HepG2 (cell line): ENCODE measurements at regions not wholly inside any gene's neighbourhood (a gene's known extent, or its start where the extent isn't known, plus 50 kb on each side); places are given as distances from the start of the nearest gene placed in this dataset.

Experiments
- ATAC-seq: fragments of 200-7000 bp; cut with Tn5 transposase; 3 replicates; pipeline ENCODE4 v1.9.1; 2020; ENCODE audit warnings: mild to moderate bottlenecking, moderate library complexity
- BruUV-seq: library from RNA; stranded (reverse); fragments of 400-500 nt; replicated peaks from 2 replicates; lab custom pipeline; 2021; lab: Mats Ljungman, UMichigan
- CTCF ChIA-PET: fragments of 300-600 bp; formaldehyde crosslinking; extraction: SDS; loops from one replicate; lab custom pipeline; 2021; ENCODE audit warnings: low total read pairs, inconsistent platforms, low intra/inter-chr PET ratio; lab: Yijun Ruan, JAX
- POLR2A ChIA-PET: fragments of 350-600 bp; sonication (Branson Sonifier 250); formaldehyde crosslinking; loops from one replicate; lab custom pipeline; 2020; ENCODE audit warnings: antibody characterized with exemption, inconsistent platforms; lab: Yijun Ruan, JAX
- DNase-seq: peaks from one replicate; pipeline ENCODE4 v3.0.0-alpha.2; 2015; ENCODE audit warnings: low spot score
- FAIRE-seq: peaks from 3 replicates; lab custom pipeline; 2011; peaks lifted over from hg19 to GRCh38; lab: Jason Lieb, UNC
- H2AFZ ChIP-seq: one replicate; pipeline ENCODE4 v1.6.1; 2011; ENCODE audit warnings: low read length, inconsistent platforms
- H3K27ac ChIP-seq: fragments of 300-600 bp; 3 replicates; pipeline ENCODE4 v1.8.0; 2011; ENCODE audit warnings: mixed run types, mild to moderate bottlenecking, mixed read lengths, low read length, inconsistent platforms; ENCODE audit not compliant: insufficient read depth; ENCODE audit errors: extremely low read length
- H3K27me3 ChIP-seq, 2 experiments: fragments of 200-600 bp in 1 of 2; 2 replicates in 1 of 2; 3 replicates in 1 of 2; pipeline versions ENCODE4 v1.6.0 to v1.8.0; 2011; ENCODE audit warnings: low read length in 2 of 2, mild to moderate bottlenecking in 2 of 2, moderate library complexity in 2 of 2, inconsistent platforms in 1 of 2; ENCODE audit not compliant: insufficient read depth in 2 of 2, control insufficient read depth in 1 of 2
- H3K36me3 ChIP-seq, 2 experiments: fragments of 200-600 bp in 1 of 2; replicated peaks in 1 of 2; 2 replicates in 1 of 2; 3 replicates in 1 of 2; pipeline versions ENCODE4 v1.5.1 to v1.8.0; 2011; ENCODE audit warnings: low read length in 2 of 2, inconsistent platforms in 1 of 2; ENCODE audit not compliant: insufficient read depth in 2 of 2, control insufficient read depth in 1 of 2
- H3K4me1 ChIP-seq: 2 replicates; pipeline ENCODE4 v1.5.1; 2012; ENCODE audit warnings: low read length, inconsistent platforms; ENCODE audit not compliant: insufficient read depth
- H3K4me2 ChIP-seq: 2 replicates; pipeline ENCODE4 v1.6.0; 2011; ENCODE audit warnings: low read depth, low read length, inconsistent platforms
- H3K4me3 ChIP-seq, 3 experiments: fragments of 200-600 bp in 1 of 3; sonication (generic), shearing (Covaris generic) in 1 of 3; replicated peaks in 1 of 3; 2 replicates each; pipeline ENCODE4 v1.5.1; 2011 to 2016; ENCODE audit warnings: low read length in 3 of 3, inconsistent platforms in 2 of 3, low read depth in 2 of 3, mild to moderate bottlenecking in 2 of 3, control low read depth in 1 of 3, mixed read lengths in 1 of 3; ENCODE audit not compliant: insufficient read depth in 1 of 3
- H3K79me2 ChIP-seq: one replicate; pipeline ENCODE4 v1.6.1; 2011; ENCODE audit warnings: low read length, inconsistent platforms; ENCODE audit not compliant: insufficient read depth
- H3K9ac ChIP-seq: 2 replicates; pipeline ENCODE4 v1.6.0; 2011; ENCODE audit warnings: mild to moderate bottlenecking, low read depth, low read length, inconsistent platforms; ENCODE audit not compliant: insufficient read depth
- H3K9me3 ChIP-seq: 2 replicates; pipeline ENCODE4 v1.5.1; 2012; ENCODE audit warnings: mild to moderate bottlenecking, low read length
- H4K20me1 ChIP-seq: 2 replicates; pipeline ENCODE4 v1.6.0; 2011; ENCODE audit warnings: inconsistent platforms, mild to moderate bottlenecking, low read length, moderate library complexity; ENCODE audit not compliant: insufficient read depth
- EEA1 ChIP-seq: sonication (generic); formaldehyde crosslinking; IDR thresholded peaks from 2 replicates; pipeline ENCODE4 v1.5.1; 2020; ENCODE audit warnings: mild to moderate bottlenecking, missing genetic modification reagents, borderline replicate concordance
- GMEB1 ChIP-seq: sonication (generic); formaldehyde crosslinking; IDR thresholded peaks from 2 replicates; pipeline ENCODE4 v1.5.1; 2020; ENCODE audit warnings: missing genetic modification reagents, mild to moderate bottlenecking, borderline replicate concordance
- MAFF ChIP-seq: IDR thresholded peaks from 2 replicates; pipeline ENCODE4 v1.6.1; 2011; ENCODE audit warnings: low read depth, low read length, improper control_type of control experiment
- NR2F6 ChIP-seq, 2 experiments: IDR thresholded peaks; 2 replicates each; pipeline ENCODE4 v1.6.1; 2016; ENCODE audit warnings: antibody characterized with exemption in 1 of 2, mild to moderate bottlenecking in 1 of 2
- NR3C1 ChIP-seq: sonication (generic); formaldehyde crosslinking; IDR thresholded peaks from 2 replicates; pipeline ENCODE4 v1.4.0; 2020; ENCODE audit warnings: missing genetic modification reagents
- PLRG1 ChIP-seq: fragments of 450-650 bp; conservative IDR thresholded peaks from 2 replicates; pipeline ENCODE4 v1.6.1; 2016
- SRY ChIP-seq: sonication (generic); formaldehyde crosslinking; IDR thresholded peaks from 2 replicates; pipeline ENCODE4 v1.8.0; 2022; ENCODE audit warnings: mild to moderate bottlenecking, missing genetic modification reagents
- ZBTB20 ChIP-seq: sonication (generic); formaldehyde crosslinking; IDR thresholded peaks from 2 replicates; pipeline ENCODE4 v1.8.1; 2023; ENCODE audit warnings: missing genetic modification reagents, low read depth, mild to moderate bottlenecking, borderline replicate concordance
- ZBTB25 ChIP-seq: IDR thresholded peaks from 2 replicates; pipeline ENCODE4 v1.6.1; 2018; ENCODE audit warnings: missing genetic modification reagents
- ZBTB39 ChIP-seq: sonication (generic); formaldehyde crosslinking; IDR thresholded peaks from 2 replicates; pipeline ENCODE4 v1.5.0; 2020; ENCODE audit warnings: missing genetic modification reagents
- ZNF790 ChIP-seq: sonication (generic); formaldehyde crosslinking; IDR thresholded peaks from 2 replicates; pipeline ENCODE4 v1.8.0; 2022; ENCODE audit warnings: missing genetic modification reagents, mild to moderate bottlenecking, borderline replicate concordance
- WGBS: methylation state at CpG from one replicate; pipeline ENCODE4 v1.1.6; 2017; ENCODE audit warnings: low lambda C conversion rate; 5-methylcytosine and 5-hydroxymethylcytosine counted together
- in situ Hi-C: cut with HindIII; loops from 2 replicates; pipeline ENCODE4 v1.10.0; 2017; ENCODE audit warnings: low pct_unique_long_range_greater_than_20kb; ENCODE audit not compliant: extremely low pct_ligation_motif_present
- intact Hi-C: fragments of 100-400 bp; cut with micrococcal nuclease; formaldehyde crosslinking; loops from one replicate; pipeline ENCODE4 v1.10.0; 2022; ENCODE audit not compliant: unreplicated experiment
- TF ChIP-seq, protein P1 (sequence below): IDR thresholded peaks from 2 replicates; pipeline ENCODE4 v1.6.1; 2016; ENCODE audit warnings: low read depth
- TF ChIP-seq, protein P2 (sequence below): sonication (generic); formaldehyde crosslinking; IDR thresholded peaks from 2 replicates; pipeline ENCODE4 v1.5.1; 2020; ENCODE audit warnings: mild to moderate bottlenecking, moderate library complexity, missing genetic modification reagents

- no peak overlapping the region for H3K9ac ChIP-seq
- no peak overlapping the region for H3K4me3 ChIP-seq
- no peak overlapping the region for H2AFZ ChIP-seq
- BruUV-seq: no TSS peak
- ATAC-seq (no peak), FAIRE-seq (no peak), DNase-seq (no peak)
- H3K79me2 ChIP-seq: no peaks in the 10 kb centered on the region
- WGBS: 0% methylated on average over 3 of the region's 3 CpGs
- H3K27ac ChIP-seq: no peak overlapping the region
- H3K36me3 ChIP-seq: no peaks in the 10 kb centered on the region
- no peaks in the 10 kb centered on the region for H3K9me3 ChIP-seq
- in situ Hi-C loops (no loop called here), intact Hi-C loops (no loop called here)
- ChIA-PET CTCF (no interaction called here), POLR2A (no interaction called here)
- H4K20me1 ChIP-seq: no peaks in the 10 kb centered on the region
- H3K4me1 ChIP-seq: no peaks in the 10 kb centered on the region
- no peak overlapping the region for H3K4me2 ChIP-seq
- no peaks in the 10 kb centered on the region for H3K27me3 ChIP-seq
- TF ChIP-seq MAFF: no peak
- TF ChIP-seq ZBTB39 (CRISPR knock-in tag): no peak
- TF ChIP-seq ZNF790: no peak
- no peak for TF ChIP-seq ZBTB25
- TF ChIP-seq, protein P1, sequence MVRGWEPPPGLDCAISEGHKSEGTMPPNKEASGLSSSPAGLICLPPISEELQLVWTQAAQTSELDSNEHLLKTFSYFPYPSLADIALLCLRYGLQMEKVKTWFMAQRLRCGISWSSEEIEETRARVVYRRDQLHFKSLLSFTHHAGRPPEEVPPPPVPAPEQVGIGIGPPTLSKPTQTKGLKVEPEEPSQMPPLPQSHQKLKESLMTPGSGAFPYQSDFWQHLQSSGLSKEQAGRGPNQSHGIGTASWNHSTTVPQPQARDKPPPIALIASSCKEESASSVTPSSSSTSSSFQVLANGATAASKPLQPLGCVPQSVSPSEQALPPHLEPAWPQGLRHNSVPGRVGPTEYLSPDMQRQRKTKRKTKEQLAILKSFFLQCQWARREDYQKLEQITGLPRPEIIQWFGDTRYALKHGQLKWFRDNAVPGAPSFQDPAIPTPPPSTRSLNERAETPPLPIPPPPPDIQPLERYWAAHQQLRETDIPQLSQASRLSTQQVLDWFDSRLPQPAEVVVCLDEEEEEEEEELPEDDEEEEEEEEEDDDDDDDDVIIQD (CRISPR knock-in tag): no peak
- TF ChIP-seq, protein P2, sequence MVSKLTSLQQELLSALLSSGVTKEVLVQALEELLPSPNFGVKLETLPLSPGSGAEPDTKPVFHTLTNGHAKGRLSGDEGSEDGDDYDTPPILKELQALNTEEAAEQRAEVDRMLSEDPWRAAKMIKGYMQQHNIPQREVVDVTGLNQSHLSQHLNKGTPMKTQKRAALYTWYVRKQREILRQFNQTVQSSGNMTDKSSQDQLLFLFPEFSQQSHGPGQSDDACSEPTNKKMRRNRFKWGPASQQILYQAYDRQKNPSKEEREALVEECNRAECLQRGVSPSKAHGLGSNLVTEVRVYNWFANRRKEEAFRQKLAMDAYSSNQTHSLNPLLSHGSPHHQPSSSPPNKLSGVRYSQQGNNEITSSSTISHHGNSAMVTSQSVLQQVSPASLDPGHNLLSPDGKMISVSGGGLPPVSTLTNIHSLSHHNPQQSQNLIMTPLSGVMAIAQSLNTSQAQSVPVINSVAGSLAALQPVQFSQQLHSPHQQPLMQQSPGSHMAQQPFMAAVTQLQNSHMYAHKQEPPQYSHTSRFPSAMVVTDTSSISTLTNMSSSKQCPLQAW (CRISPR knock-in tag): no peak
- no peak for TF ChIP-seq NR3C1 (CRISPR knock-in tag)
- no peak for TF ChIP-seq GMEB1
- no peak for TF ChIP-seq SRY
- TF ChIP-seq EEA1 (CRISPR knock-in tag): no peak
- TF ChIP-seq NR2F6 (IDR thresholded peaks at IDR 0.05): no peak
- no peak for TF ChIP-seq NR2F6 (CRISPR knock-in tag; IDR thresholded peaks at IDR 0.05)
- no peak for TF ChIP-seq ZBTB20 (CRISPR knock-in tag)
- no peak for TF ChIP-seq PLRG1
Measured at GRCh38 chr7:113379746-113380145, 261.4 kb upstream of the SMIM30 start.
